Activated naive CD4-positive, alpha-beta T cell treated with anti-CD3 and anti-CD28 coated beads, Interleukin-2, amount 10 ng/mL, durations not matched to agents 7 days and 5 days (primary cell): ENCODE measurements at regions not wholly inside any gene's neighbourhood (a gene's known extent, or its start where the extent isn't known, plus 50 kb on each side); places are given as distances from the start of the nearest gene placed in this dataset.

Experiments
- CTCF ChIA-PET: fragments of 350-600 bp; sonication (Branson Sonifier 250); formaldehyde crosslinking; loops from one replicate; lab custom pipeline; 2021; ENCODE audit warnings: antibody characterized with exemption; lab: Charles Lee
- DNase-seq: peaks from one replicate; pipeline ENCODE4 v3.0.0-alpha.2; 2020
- H3K27ac Mint-ChIP-seq: one replicate; pipeline ENCODE4 v1.8.0; 2021; ENCODE audit warnings: mild to moderate bottlenecking, moderate library complexity, mixed read lengths
- H3K27me3 Mint-ChIP-seq: one replicate; pipeline ENCODE4 v1.8.0; 2021; ENCODE audit warnings: mild to moderate bottlenecking, mixed read lengths
- H3K36me3 Mint-ChIP-seq: one replicate; pipeline ENCODE4 v1.8.0; 2021; ENCODE audit warnings: mixed read lengths
- H3K4me1 Mint-ChIP-seq: one replicate; pipeline ENCODE4 v1.8.0; 2021; ENCODE audit warnings: mixed read lengths
- H3K4me3 Mint-ChIP-seq: one replicate; pipeline ENCODE4 v1.8.0; 2021; ENCODE audit warnings: mild to moderate bottlenecking, moderate library complexity, mixed read lengths
- H3K9me3 Mint-ChIP-seq: one replicate; pipeline ENCODE4 v1.8.0; 2021; ENCODE audit warnings: mixed read lengths

DNA sequence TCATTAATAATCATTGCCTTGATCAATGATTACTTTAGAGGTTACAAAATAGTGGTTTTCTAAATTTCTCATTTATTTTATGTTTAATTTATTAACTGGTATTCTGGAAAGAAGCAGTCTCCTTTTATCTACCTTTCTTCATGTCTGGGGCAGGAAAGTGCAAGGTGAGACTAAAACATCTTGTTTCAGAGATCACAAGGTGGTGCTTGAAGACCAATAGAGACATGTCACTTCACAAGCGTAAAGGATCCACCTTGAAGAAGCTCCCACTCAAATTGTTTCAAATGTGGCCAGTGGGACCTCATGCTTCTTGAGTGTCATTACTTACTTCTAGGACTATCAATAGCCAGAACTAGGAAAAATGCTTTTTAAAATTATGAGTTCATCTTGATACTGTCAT is 1568.7 kb downstream of the RPA4 start:
- Mint-ChIP-seq H3K27ac (no peak overlapping the region), H3K36me3 (no peaks in the 10 kb centered on the region), H3K9me3 (no peaks in the 10 kb centered on the region), H3K27me3 (no peaks in the 10 kb centered on the region), H3K4me3 (no peak overlapping the region), H3K4me1 (no peaks in the 10 kb centered on the region)
- CTCF ChIA-PET = no interaction called here
- DNase-seq = no peak

DNA sequence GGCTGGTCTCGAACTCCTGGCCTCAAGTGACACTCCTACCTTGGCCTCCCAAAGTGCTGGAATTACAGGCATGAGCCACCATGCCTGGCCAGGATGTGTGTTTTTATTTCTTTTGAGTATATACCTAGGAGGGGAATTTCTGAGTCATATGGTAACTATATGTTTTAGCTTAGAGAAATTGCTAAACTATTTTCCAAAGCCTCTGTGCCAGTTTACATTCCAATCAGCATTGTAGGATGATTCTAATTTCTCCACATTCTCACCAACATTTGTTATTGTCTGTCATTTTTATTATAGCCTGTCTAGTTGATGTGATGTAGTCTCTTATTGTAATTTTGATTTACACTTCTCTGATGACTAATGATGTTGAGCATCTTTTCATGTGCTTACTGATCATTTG is 1576.0 kb downstream of the RPA4 start:
- Mint-ChIP-seq H3K9me3 (no peaks in the 10 kb centered on the region), H3K36me3 (no peaks in the 10 kb centered on the region), H3K4me1 (no peaks in the 10 kb centered on the region), H3K27ac (no peak overlapping the region), H3K4me3 (no peak overlapping the region), H3K27me3 (no peaks in the 10 kb centered on the region)
- DNase-seq = no peak
- CTCF ChIA-PET = no interaction called here

DNA sequence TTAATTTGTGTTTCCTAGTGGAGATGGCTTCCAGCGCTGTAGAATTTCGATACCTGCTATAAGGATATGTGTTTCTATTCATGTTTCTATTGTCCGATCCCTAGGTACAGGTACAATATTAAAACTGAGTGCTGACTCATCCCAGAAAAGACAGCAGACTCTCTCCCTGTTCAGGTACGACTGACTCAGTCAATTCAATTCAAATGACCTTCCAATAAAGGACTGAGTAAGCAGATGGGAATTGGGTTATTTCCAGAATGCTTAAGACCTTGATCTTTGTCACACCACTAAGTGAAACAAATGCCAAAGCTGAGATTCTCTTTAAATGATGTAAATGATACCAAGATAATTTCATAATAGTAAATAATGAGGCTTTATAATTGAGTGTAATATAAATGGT is 1596.9 kb downstream of the RPA4 start:
- CTCF ChIA-PET = no interaction called here
- Mint-ChIP-seq H3K27me3 (no peaks in the 10 kb centered on the region), H3K9me3 (no peaks in the 10 kb centered on the region), H3K4me1 (no peaks in the 10 kb centered on the region), H3K27ac (no peak overlapping the region), H3K36me3 (no peaks in the 10 kb centered on the region), H3K4me3 (no peak overlapping the region)
- no peak for DNase-seq

DNA sequence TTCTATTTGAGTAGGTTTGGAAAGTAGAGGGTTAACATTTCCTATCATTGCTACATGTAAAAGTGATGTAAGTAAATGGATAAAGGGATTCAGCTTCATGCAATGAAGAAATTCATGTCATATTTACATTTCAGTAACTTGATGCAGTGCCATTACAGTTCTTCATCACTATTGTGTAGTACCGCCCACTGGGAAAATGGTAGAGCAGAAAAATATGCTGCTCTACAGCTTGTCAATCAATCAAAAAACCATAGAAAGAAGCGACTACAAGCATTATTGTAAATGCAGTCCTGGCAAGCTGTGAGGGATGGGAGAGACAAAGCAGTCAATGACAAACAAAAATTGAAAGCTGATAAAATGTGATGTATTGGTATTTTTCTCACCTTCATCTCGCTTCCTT is 1597.9 kb downstream of the RPA4 start:
- no peak overlapping the region for H3K4me3 Mint-ChIP-seq
- no peaks in the 10 kb centered on the region for H3K4me1 Mint-ChIP-seq
- CTCF ChIA-PET = no interaction called here
- no peak for DNase-seq
- H3K27me3 Mint-ChIP-seq = no peaks in the 10 kb centered on the region
- no peaks in the 10 kb centered on the region for H3K36me3 Mint-ChIP-seq
- H3K27ac Mint-ChIP-seq = no peak overlapping the region
- H3K9me3 Mint-ChIP-seq = no peaks in the 10 kb centered on the region

DNA sequence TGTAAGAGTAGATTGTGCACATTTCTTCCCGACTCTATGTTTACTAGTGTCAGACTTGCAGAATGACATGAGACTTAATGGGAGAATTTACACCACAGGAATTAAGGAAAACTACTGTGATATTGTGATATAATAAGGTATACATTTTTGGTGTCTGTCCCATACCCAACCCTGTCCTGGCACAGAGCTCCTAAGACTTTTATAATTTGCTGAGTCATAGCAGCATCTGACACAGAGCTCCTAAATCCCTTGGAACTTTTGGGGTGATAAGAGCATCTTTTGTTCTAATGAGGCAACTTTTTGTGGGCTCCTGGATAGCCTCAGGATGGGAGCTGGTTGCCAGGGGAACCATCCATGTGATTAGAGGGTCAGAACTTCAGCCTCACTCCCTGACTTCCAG is 1607.0 kb downstream of the RPA4 start:
- Mint-ChIP-seq H3K9me3 (no peaks in the 10 kb centered on the region), H3K4me1 (no peaks in the 10 kb centered on the region), H3K27ac (no peak overlapping the region), H3K4me3 (no peak overlapping the region), H3K27me3 (no peaks in the 10 kb centered on the region), H3K36me3 (no peaks in the 10 kb centered on the region)
- CTCF ChIA-PET = no interaction called here
- DNase-seq = no peak

DNA sequence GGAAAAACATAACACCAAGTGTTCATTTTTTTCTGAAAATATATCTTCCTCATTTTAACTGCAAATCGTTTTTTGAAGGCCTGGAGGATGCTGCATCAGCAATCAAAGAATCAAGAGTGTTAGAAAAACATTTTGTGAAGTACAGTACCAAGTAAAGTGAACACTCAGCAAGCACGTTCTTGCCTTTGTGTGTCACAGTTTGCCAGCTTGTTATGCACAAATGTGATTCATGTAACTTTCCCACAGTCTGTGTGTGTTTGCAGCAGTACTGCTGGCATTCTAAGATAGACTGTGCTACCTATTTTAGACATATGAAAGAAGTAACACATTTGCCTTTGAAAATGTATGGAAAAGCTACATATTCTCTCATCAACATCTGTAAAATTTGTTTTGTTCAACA is 1617.7 kb downstream of the RPA4 start:
- Mint-ChIP-seq H3K9me3 (no peaks in the 10 kb centered on the region), H3K4me1 (no peaks in the 10 kb centered on the region)
- CTCF ChIA-PET = no interaction called here

DNA sequence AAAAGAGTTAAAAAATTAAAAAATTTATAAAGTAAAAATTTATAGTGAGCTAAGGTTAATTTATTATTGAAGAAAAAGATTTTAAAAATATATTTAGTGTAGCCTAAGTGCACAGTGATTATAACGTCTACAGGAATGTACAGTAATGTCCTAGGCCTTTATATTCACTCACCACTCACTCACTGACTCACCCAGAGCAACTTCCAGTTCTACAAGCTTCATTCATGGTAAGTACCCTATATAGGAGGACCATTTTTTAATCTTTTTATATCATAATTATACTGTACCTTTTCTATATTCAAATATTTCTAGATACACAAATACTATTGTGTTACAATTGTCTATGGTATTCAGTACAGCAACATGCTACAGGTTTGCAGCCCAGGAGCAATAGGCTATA is 1623.2 kb downstream of the RPA4 start:
- CTCF ChIA-PET = no interaction called here
- Mint-ChIP-seq H3K27ac (no peak overlapping the region), H3K4me1 (no peaks in the 10 kb centered on the region), H3K36me3 (no peaks in the 10 kb centered on the region), H3K9me3 (peaks cover 2% of the 10 kb centered on the region), H3K4me3 (no peak overlapping the region), H3K27me3 (no peaks in the 10 kb centered on the region)
- no peak for DNase-seq

More for the DNA sequence above, 1617.7 kb downstream of the RPA4 start:
- H3K27ac Mint-ChIP-seq = no peak overlapping the region
- no peak for DNase-seq
- no peaks in the 10 kb centered on the region for H3K27me3 Mint-ChIP-seq
- no peak overlapping the region for H3K4me3 Mint-ChIP-seq
- H3K36me3 Mint-ChIP-seq = no peaks in the 10 kb centered on the region

DNA sequence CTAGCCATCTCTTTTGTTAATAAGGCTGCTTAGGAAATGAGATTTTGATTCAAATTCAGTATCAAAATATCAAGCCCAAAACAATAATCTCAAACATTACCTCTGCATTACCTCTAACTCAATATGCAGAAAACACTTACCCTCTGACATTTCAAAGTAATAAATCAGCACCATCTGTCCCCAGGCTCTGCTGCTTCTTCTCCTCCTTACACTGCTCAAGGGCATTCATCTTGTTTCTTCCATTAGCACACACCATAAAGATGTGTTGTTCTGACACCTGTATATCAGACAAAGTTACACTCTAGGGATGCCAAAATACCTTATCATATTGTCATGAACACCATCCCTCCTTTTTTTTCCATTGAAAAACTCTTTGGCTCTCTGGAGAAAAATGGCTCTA is 1630.3 kb downstream of the RPA4 start:
- no peak for DNase-seq
- Mint-ChIP-seq H3K36me3 (no peaks in the 10 kb centered on the region), H3K27ac (no peak overlapping the region), H3K4me1 (no peaks in the 10 kb centered on the region), H3K4me3 (no peak overlapping the region), H3K27me3 (no peaks in the 10 kb centered on the region), H3K9me3 (peaks cover 2% of the 10 kb centered on the region)
- CTCF ChIA-PET = no interaction called here

DNA sequence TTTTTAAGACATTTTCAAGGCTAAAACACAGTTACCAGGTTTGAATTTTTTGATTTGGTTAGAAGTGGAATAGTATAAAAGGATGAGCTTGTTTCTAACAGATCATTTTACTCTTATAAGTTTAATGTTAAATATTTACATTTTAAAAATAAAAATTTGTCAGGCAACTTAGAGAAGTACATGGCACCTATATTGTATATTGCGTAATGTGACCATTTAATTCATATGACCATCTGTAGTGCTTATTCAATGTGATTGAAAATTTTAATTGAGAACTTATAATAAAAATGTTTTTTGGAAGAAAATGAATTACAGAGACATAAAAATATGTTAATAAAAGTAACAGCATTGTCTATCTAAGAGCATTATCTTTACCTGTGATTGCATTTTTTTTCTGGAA is 1632.4 kb downstream of the RPA4 start:
- Mint-ChIP-seq H3K4me1 (no peaks in the 10 kb centered on the region), H3K27ac (no peak overlapping the region), H3K4me3 (no peak overlapping the region), H3K27me3 (no peaks in the 10 kb centered on the region), H3K36me3 (no peaks in the 10 kb centered on the region), H3K9me3 (no peaks in the 10 kb centered on the region)
- DNase-seq = no peak
- CTCF ChIA-PET = no interaction called here

DNA sequence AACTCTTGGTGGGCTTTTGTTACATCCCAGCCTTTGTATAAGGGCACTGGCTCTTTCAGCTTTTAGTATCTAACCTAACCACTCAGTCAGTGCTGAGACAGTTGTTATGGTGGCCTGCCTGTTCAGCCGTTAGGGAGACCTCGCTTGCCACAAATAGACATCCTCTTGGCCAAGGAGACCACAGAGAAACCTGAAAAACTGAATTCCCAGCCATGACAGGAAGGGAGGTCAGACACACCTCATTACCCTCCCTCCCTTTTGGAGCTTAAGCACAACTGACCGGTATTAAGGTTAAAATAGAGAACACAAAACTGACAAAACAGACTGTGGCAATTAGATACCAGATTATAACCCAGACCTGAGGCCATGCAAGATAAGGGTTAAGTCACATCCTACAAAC is 1639.3 kb downstream of the RPA4 start:
- no peak for DNase-seq

DNA sequence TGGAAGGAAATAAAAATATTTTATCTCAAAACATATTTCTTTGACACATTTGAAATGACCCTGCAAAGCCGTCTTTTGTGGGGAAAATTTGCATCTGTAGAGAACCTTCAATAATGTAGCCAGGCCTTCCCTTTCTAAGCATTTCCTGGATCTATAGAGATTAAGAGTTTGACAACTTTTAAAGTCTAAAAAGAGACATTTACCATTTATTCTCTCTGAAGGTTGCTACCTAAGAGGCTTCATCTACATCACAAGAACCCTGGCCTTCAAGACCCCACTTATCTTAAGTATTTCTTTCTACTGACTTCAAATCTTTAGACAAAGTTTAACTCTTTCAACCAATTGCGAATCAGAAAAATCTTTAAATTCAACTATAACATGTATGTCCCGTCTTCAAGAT is 1639.8 kb downstream of the RPA4 start:
- no peak overlapping the region for H3K27ac Mint-ChIP-seq
- no peak overlapping the region for H3K4me3 Mint-ChIP-seq
- no peaks in the 10 kb centered on the region for H3K27me3 Mint-ChIP-seq
- no peaks in the 10 kb centered on the region for H3K36me3 Mint-ChIP-seq
- CTCF ChIA-PET = no interaction called here
- no peaks in the 10 kb centered on the region for H3K4me1 Mint-ChIP-seq
- no peak for DNase-seq
- no peaks in the 10 kb centered on the region for H3K9me3 Mint-ChIP-seq

More for the DNA sequence above, 1639.3 kb downstream of the RPA4 start:
- CTCF ChIA-PET = no interaction called here
- Mint-ChIP-seq H3K4me3 (no peak overlapping the region), H3K9me3 (no peaks in the 10 kb centered on the region), H3K27me3 (no peaks in the 10 kb centered on the region), H3K4me1 (no peaks in the 10 kb centered on the region), H3K36me3 (no peaks in the 10 kb centered on the region), H3K27ac (no peak overlapping the region)

DNA sequence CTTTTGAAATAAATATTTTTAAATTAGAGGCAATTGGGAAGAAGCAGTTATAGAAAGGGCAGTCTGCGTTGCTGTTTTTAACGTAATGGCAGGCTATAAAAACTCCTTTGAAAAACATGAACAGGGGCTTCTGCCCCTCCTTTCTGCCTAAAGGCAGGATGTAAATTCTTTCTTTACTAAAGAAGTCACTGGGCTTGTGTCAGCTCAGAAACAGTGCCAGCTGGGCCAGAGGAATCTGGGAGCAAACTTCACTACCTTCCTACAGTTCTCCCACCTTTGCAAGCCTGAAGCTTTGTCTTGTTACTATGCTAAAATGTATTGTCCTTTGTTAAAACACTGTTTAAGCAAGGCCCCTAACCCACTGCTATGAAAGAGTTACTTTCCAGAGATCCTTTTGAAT is 1664.8 kb downstream of the RPA4 start:
- Mint-ChIP-seq H3K36me3 (no peaks in the 10 kb centered on the region), H3K27me3 (no peaks in the 10 kb centered on the region), H3K9me3 (no peaks in the 10 kb centered on the region), H3K4me1 (no peaks in the 10 kb centered on the region), H3K4me3 (no peak overlapping the region), H3K27ac (no peak overlapping the region)
- DNase-seq = no peak
- CTCF ChIA-PET = no interaction called here

DNA sequence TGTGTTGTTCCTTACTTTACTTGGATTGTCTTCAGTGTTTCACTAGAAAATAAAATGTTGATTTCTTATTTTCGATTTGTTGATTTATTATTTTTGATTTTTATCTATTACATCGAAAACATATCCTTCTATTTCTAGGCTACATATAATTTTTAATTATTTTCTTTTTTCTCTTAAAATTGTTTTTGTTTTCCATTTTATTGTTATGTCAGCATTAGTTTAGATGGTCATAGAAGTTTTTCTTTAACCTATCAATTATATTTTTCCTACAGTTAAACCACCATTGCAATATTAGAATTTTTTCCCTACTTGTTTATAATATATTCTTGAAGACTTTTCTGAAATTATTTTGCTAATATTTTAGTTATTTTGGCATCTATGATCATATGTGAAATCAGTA is 1685.1 kb downstream of the RPA4 start:
- H3K4me3 Mint-ChIP-seq = no peak overlapping the region
- H3K27me3 Mint-ChIP-seq = no peaks in the 10 kb centered on the region
- CTCF ChIA-PET = no interaction called here
- no peak overlapping the region for H3K27ac Mint-ChIP-seq
- H3K36me3 Mint-ChIP-seq = no peaks in the 10 kb centered on the region
- H3K9me3 Mint-ChIP-seq = no peaks in the 10 kb centered on the region
- DNase-seq = no peak
- H3K4me1 Mint-ChIP-seq = no peaks in the 10 kb centered on the region

DNA sequence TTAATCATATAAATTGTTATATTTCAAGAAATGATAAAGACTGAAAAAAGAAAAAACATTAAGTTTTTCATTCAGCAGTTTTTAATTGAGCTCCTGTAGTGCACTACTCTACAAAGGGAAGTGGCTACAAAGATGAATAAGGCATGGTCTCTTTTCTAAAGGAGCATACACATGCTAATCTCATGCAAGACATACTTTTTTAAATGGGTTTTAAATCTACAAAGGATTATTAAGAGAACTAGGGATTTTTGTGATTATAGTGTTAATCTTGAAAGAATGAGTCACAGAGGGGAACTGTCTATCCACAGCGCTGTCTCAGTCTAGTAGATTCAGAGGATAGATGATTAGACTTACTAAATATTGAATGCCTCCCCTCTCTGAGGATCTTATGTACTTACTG is 1722.2 kb downstream of the RPA4 start:
- Mint-ChIP-seq H3K9me3 (no peaks in the 10 kb centered on the region), H3K4me1 (no peaks in the 10 kb centered on the region), H3K4me3 (no peak overlapping the region), H3K36me3 (no peaks in the 10 kb centered on the region), H3K27ac (no peak overlapping the region), H3K27me3 (no peaks in the 10 kb centered on the region)
- DNase-seq = no peak
- CTCF ChIA-PET = no interaction called here

DNA sequence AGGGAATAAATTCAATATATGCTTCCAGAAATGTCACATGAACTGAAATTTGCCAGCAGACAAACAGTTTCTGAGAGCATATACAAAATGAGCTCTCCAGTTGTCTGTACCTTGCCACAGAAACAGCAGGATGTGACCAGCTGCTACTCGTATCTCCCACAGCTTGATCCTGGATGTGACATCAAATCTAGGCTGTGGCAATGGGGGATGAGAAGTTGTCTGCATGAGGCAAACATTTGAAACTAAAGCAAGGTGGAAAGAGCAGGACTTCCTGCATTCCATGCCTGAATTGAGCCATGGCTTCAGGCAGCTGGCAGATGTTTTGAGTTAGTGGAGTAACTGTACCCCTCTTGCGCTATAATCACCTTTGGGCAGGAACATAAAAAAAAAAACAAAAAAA is 1724.0 kb downstream of the RPA4 start:
- no peaks in the 10 kb centered on the region for H3K27me3 Mint-ChIP-seq
- DNase-seq = no peak
- H3K4me1 Mint-ChIP-seq = no peaks in the 10 kb centered on the region
- CTCF ChIA-PET = no interaction called here
- no peaks in the 10 kb centered on the region for H3K36me3 Mint-ChIP-seq
- no peak overlapping the region for H3K4me3 Mint-ChIP-seq
- no peak overlapping the region for H3K27ac Mint-ChIP-seq
- H3K9me3 Mint-ChIP-seq = no peaks in the 10 kb centered on the region

DNA sequence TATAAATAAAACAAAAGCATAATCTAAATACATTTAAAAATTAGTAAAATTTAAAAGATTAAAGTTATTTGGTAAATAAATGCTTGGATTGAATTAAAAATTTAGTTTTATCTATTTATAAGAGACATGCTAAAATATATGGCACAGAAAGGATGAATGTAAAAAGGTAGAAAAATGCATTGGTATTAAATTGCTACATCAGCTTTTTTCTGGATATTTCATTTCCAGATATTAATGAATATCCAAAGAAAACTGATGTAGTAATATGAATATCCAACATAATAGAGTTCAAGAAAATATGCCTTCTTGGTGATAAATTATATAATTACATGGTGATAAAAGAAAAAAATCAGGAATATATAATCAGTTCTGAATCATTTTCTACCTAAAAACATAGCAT is 1743.9 kb downstream of the RPA4 start:
- Mint-ChIP-seq H3K9me3 (no peaks in the 10 kb centered on the region), H3K36me3 (no peaks in the 10 kb centered on the region), H3K27me3 (no peaks in the 10 kb centered on the region), H3K4me3 (no peak overlapping the region), H3K27ac (no peak overlapping the region), H3K4me1 (no peaks in the 10 kb centered on the region)
- CTCF ChIA-PET = no interaction called here
- no peak for DNase-seq
